HG03521 (cell line): ENCODE measurements at regions not wholly inside any gene's neighbourhood (a gene's known extent, or its start where the extent isn't known, plus 50 kb on each side); places are given as distances from the start of the nearest gene placed in this dataset.
A peak's percentile ranks its signal among the peaks of the same experiment; 100 is the strongest.
"Not testable (repeated sequence)": the region's sequence is repeated elsewhere in the genome, so short reads cannot be mapped to it uniquely, and the experiment has no call there.

ENCODE experiments used
- ATAC-seq: cut with Tn5 transposase; IDR thresholded peaks from one replicate; pipeline ENCODE4 v1.9.1; 2021; ENCODE audit warnings: mild to moderate bottlenecking, moderate library complexity; ENCODE audit not compliant: unreplicated experiment

- ATAC-seq: no peak
Measured at GRCh38 chr6:4420160-4420865, 284.9 kb upstream of the ECI2 start.

GRCh38 chr6:4415549-4415948 lies 280.2 kb upstream of the ECI2 start:
- ATAC-seq: no peak

- not testable (repeated sequence) for ATAC-seq
Measured at GRCh38 chr6:4414078-4414477, 278.7 kb upstream of the ECI2 start.

GRCh38 chr6:4413073-4413472 lies 277.7 kb upstream of the ECI2 start:
- no peak for ATAC-seq

GRCh38 chr6:4412488-4412887 lies 277.1 kb upstream of the ECI2 start:
- ATAC-seq: no peak

- ATAC-seq: no peak
Measured at GRCh38 chr6:4412077-4412476, 276.7 kb upstream of the ECI2 start.

- ATAC-seq: peak; percentile 91
Measured at GRCh38 chr6:4407710-4408109, 272.3 kb upstream of the ECI2 start.

- ATAC-seq: no peak
Measured at GRCh38 chr6:4405621-4406212, 270.3 kb upstream of the ECI2 start.

GRCh38 chr6:4404415-4404814 lies 269.0 kb upstream of the ECI2 start:
- no peak for ATAC-seq

- no peak for ATAC-seq
Measured at GRCh38 chr6:4403828-4404227, 268.5 kb upstream of the ECI2 start.

GRCh38 chr6:4403023-4403752 lies 267.8 kb upstream of the ECI2 start:
- ATAC-seq: no peak

GRCh38 chr6:4402477-4402976 lies 267.2 kb upstream of the ECI2 start:
- ATAC-seq: no peak

- no peak for ATAC-seq
Measured at GRCh38 chr6:4401408-4402368, 266.3 kb upstream of the ECI2 start.

GRCh38 chr6:4399656-4400055 lies 264.3 kb upstream of the ECI2 start:
- no peak for ATAC-seq

GRCh38 chr6:4398791-4399190 lies 263.4 kb upstream of the ECI2 start:
- no peak for ATAC-seq

- no peak for ATAC-seq
Measured at GRCh38 chr6:4397307-4397706, 261.9 kb upstream of the ECI2 start.

GRCh38 chr6:4396044-4396443 lies 260.7 kb upstream of the ECI2 start:
- no peak for ATAC-seq

GRCh38 chr6:4395386-4395785 lies 260.0 kb upstream of the ECI2 start:
- no peak for ATAC-seq

GRCh38 chr6:4394786-4395185 lies 259.4 kb upstream of the ECI2 start:
- no peak for ATAC-seq

- ATAC-seq: no peak
Measured at GRCh38 chr6:4388675-4389074, 253.3 kb upstream of the ECI2 start.

- ATAC-seq: no peak
Measured at GRCh38 chr6:4384656-4385055, 249.3 kb upstream of the ECI2 start.
